HG03378 (cell line): ENCODE measurements at regions not wholly inside any gene's neighbourhood (a gene's known extent, or its start where the extent isn't known, plus 50 kb on each side); places are given as distances from the start of the nearest gene placed in this dataset.
"Not testable (repeated sequence)": the region's sequence is repeated elsewhere in the genome, so short reads cannot be mapped to it uniquely, and the experiment has no call there.

Experiments used
- ATAC-seq: cut with Tn5 transposase; IDR thresholded peaks from one replicate; pipeline ENCODE4 v1.9.1; 2021; ENCODE audit warnings: mild to moderate bottlenecking, moderate library complexity; ENCODE audit not compliant: unreplicated experiment

GRCh38 chr4:83213640-83214039 is 71.0 kb downstream of the COQ2 start:
- no peak for ATAC-seq

- peak; percentile 80 for ATAC-seq
Measured at GRCh38 chr4:83212041-83212851, 72.4 kb downstream of the COQ2 start.

GRCh38 chr4:83209419-83209818 is 75.2 kb downstream of the COQ2 start:
- no peak for ATAC-seq

- no peak for ATAC-seq
Measured at GRCh38 chr4:83208371-83209365, 75.9 kb downstream of the COQ2 start.

- ATAC-seq: no peak
Measured at GRCh38 chr4:83207497-83208101, 77.0 kb downstream of the COQ2 start.

GRCh38 chr4:83205760-83206159 is 78.8 kb downstream of the COQ2 start:
- no peak for ATAC-seq

- no peak for ATAC-seq
Measured at GRCh38 chr4:83204731-83205130, 79.9 kb downstream of the COQ2 start.

- no peak for ATAC-seq
Measured at GRCh38 chr4:83201761-83202160, 82.8 kb downstream of the COQ2 start.

GRCh38 chr4:83197555-83198235 is 83.2 kb upstream of the PLAC8 start:
- ATAC-seq: no peak

- ATAC-seq: no peak
Measured at GRCh38 chr4:83196921-83197320, 82.4 kb upstream of the PLAC8 start.

- no peak for ATAC-seq
Measured at GRCh38 chr4:83195269-83195668, 80.7 kb upstream of the PLAC8 start.

- not testable (repeated sequence) for ATAC-seq
Measured at GRCh38 chr4:83194588-83194987, 80.1 kb upstream of the PLAC8 start.

GRCh38 chr4:83192634-83193033 is 78.1 kb upstream of the PLAC8 start:
- ATAC-seq: no peak

GRCh38 chr4:83191026-83191425 is 76.5 kb upstream of the PLAC8 start:
- ATAC-seq: no peak

- ATAC-seq: no peak
Measured at GRCh38 chr4:83189631-83190136, 75.2 kb upstream of the PLAC8 start.

GRCh38 chr4:83180431-83180968 is 66.0 kb upstream of the PLAC8 start:
- ATAC-seq: peak; percentile 53

GRCh38 chr4:83179205-83179604 is 64.7 kb upstream of the PLAC8 start:
- ATAC-seq: no peak

- peak; percentile 41 for ATAC-seq
Measured at GRCh38 chr4:83178029-83178428, 63.5 kb upstream of the PLAC8 start.

- no peak for ATAC-seq
Measured at GRCh38 chr4:83177182-83177581, 62.7 kb upstream of the PLAC8 start.

GRCh38 chr4:83174844-83175414 is 60.4 kb upstream of the PLAC8 start:
- ATAC-seq: peak; percentile 67
